A549 (cell line): ENCODE measurements at regions not wholly inside any gene's neighbourhood (a gene's known extent, or its start where the extent isn't known, plus 50 kb on each side); places are given as distances from the start of the nearest gene placed in this dataset.

Source experiments
- CEBPB ChIP-seq, 2 experiments: fragments of >200 bp in 1 of 2; sonication (Bioruptor Twin) in 1 of 2; formaldehyde crosslinking in 1 of 2; IDR thresholded peaks; 2 replicates each; pipeline ENCODE4 v1.6.1; 2012 to 2016
- CTCF ChIP-seq: fragments of >200 bp; sonication (Bioruptor Twin); formaldehyde crosslinking; IDR thresholded peaks from 3 replicates; pipeline ENCODE4 v1.5.1; 2016
- ESRRA ChIP-seq: fragments of 150-350 bp; IDR thresholded peaks from 2 replicates; pipeline ENCODE4 v1.6.1; 2014; ENCODE audit warnings: mild to moderate bottlenecking, low read length, borderline replicate concordance
- FOSB ChIP-seq: fragments of 250-450 bp; sonication (Bioruptor Pico); IDR thresholded peaks from 2 replicates; pipeline ENCODE4 v1.5.0; 2020; ENCODE audit warnings: mild to moderate bottlenecking, moderate library complexity
- KDM5A ChIP-seq: fragments of 200-600 bp; sonication (generic); IDR thresholded peaks from 2 replicates; pipeline ENCODE4 v1.6.1; 2016; ENCODE audit warnings: antibody characterized with exemption, mild to moderate bottlenecking
- MAZ ChIP-seq: fragments of 150-350 bp; IDR thresholded peaks from 2 replicates; pipeline ENCODE4 v1.6.1; 2014; ENCODE audit warnings: antibody characterized with exemption, low read depth, low read length, borderline replicate concordance
- PHF8 ChIP-seq: fragments of 200-600 bp; sonication (generic); IDR thresholded peaks from 2 replicates; pipeline ENCODE4 v1.6.1; 2016; ENCODE audit warnings: low read depth, mild to moderate bottlenecking, antibody characterized with exemption, moderate library complexity, borderline replicate concordance
- POLR2A ChIP-seq: IDR thresholded peaks from 2 replicates; pipeline ENCODE4 v1.6.1; 2012; ENCODE audit warnings: mild to moderate bottlenecking, low read length
- RCOR1 ChIP-seq: fragments of 150-350 bp; IDR thresholded peaks from 2 replicates; pipeline ENCODE4 v1.6.1; 2014; ENCODE audit warnings: antibody characterized with exemption, low read length, low read depth
- RFX5 ChIP-seq: fragments of 450-650 bp; IDR thresholded peaks from 2 replicates; pipeline ENCODE4 v1.7.1; 2014; ENCODE audit warnings: antibody characterized with exemption, mild to moderate bottlenecking, moderate library complexity
- SMC3 ChIP-seq: fragments of >200 bp; sonication (Bioruptor Twin); formaldehyde crosslinking; IDR thresholded peaks from 3 replicates; pipeline ENCODE4 v1.6.1; 2018; ENCODE audit warnings: inconsistent platforms
- ZC3H11A ChIP-seq: fragments of 450-650 bp; IDR thresholded peaks from 2 replicates; pipeline ENCODE4 v1.6.1; 2014; ENCODE audit warnings: antibody characterized with exemption, mild to moderate bottlenecking
- TF ChIP-seq, protein P1 (sequence below): fragments of 450-650 bp; IDR thresholded peaks from 2 replicates; pipeline ENCODE4 v1.6.1; 2014; ENCODE audit warnings: antibody characterized with exemption

DNA sequence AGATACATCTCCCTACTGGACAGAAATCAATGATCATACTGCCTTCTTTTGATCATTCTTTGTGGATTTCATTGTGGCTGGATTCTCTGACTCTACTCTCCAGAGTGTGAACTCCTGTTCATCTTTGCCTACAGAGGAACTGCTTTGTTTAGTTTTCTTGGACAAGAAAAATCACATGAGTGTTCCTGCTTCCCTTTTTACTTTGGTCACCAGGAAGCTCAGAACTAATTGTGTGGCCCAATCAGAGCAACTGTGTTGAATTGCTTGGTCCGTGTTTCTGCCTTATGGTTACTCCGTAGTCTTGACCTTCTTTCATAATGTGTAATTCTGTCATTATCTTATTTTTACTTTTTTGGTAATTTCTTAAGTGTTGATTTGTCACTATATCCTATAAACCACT is 97.0 kb downstream of the MAF start:
- TF ChIP-seq SMC3 (no peak), KDM5A (no peak), CTCF (no peak), CEBPB (IDR thresholded peaks at IDR 0.05) (no peak), POLR2A (no peak), RCOR1 (no peak), MAZ (no peak), RFX5 (no peak), ZC3H11A (no peak), FOSB (CRISPR knock-in tag) (no peak), PHF8 (no peak), ESRRA (no peak)
- TF ChIP-seq, protein P1, sequence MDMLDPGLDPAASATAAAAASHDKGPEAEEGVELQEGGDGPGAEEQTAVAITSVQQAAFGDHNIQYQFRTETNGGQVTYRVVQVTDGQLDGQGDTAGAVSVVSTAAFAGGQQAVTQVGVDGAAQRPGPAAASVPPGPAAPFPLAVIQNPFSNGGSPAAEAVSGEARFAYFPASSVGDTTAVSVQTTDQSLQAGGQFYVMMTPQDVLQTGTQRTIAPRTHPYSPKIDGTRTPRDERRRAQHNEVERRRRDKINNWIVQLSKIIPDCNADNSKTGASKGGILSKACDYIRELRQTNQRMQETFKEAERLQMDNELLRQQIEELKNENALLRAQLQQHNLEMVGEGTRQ, result no peak
